AG09319 (cell line): ENCODE measurements at regions not wholly inside any gene's neighbourhood (a gene's known extent, or its start where the extent isn't known, plus 50 kb on each side); places are given as distances from the start of the nearest gene placed in this dataset.

ENCODE experiments used
- DNase-seq: peaks from one replicate; pipeline ENCODE4 v3.0.0-alpha.2; 2010; ENCODE audit warnings: low read depth; ENCODE audit errors: extremely low read depth
- CTCF ChIP-seq: IDR thresholded peaks from 2 replicates; pipeline ENCODE4 v1.5.1; 2011; ENCODE audit warnings: low read depth, mild to moderate bottlenecking, inconsistent platforms, low read length, moderate library complexity

- DNase-seq: no peak
- TF ChIP-seq CTCF: no peak
Observed at GRCh38 chrX:118167361-118167760, 50.8 kb upstream of the KLHL13 start.

GRCh38 chrX:118171356-118171755 lies 54.7 kb upstream of the KLHL13 start:
- no peak for TF ChIP-seq CTCF
- DNase-seq: no peak

- DNase-seq: no peak
- TF ChIP-seq CTCF: no peak
Observed at GRCh38 chrX:118174516-118175098, 58.0 kb upstream of the KLHL13 start.

DNA sequence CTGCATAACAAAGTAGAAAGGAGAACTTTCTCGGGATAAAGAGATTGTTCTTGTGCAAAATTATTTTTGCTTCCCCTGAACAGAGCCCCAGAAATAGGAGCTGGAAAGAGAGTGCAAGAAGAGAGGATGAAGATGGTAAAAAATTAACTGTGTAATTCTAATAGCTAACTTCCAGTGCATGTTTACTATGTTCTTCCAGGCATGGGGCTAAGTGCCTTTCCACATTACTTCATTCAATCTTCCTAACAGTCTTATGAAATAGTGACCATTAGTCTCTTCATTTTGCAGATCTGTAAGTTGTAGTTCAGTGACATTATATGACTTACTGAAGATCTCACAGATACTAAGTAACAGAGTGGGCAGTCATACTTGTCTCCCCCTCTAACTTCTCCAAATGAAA lies 61.1 kb upstream of the KLHL13 start:
- no peak for DNase-seq

GRCh38 chrX:118178450-118178849 lies 61.8 kb upstream of the KLHL13 start:
- DNase-seq: no peak
- TF ChIP-seq CTCF: no peak

More for the DNA sequence above, 61.1 kb upstream of the KLHL13 start:
- no peak for TF ChIP-seq CTCF

- no peak for TF ChIP-seq CTCF
Observed at GRCh38 chrX:118179161-118179560, 62.6 kb upstream of the KLHL13 start.

DNA sequence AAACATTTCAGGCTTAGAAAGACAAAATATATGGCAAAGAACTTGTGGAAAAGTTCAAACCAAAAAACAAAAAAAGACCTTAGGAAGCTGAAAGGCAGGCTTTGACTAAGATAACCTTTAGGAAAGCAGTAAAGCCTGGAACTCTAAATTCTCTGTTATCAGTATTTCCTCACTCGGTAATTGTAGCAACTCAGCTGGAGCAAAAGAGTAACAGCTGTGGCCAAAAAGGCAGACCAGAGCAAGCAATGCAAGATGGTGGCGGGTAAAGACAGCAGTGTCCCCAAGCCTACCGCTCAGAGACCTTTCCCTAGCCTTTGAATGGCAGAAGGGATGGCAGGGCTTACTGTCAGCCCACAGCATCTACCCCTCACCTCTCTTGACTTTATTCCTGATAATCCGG lies 63.1 kb upstream of the KLHL13 start:
- no peak for DNase-seq
- TF ChIP-seq CTCF: no peak

More at GRCh38 chrX:118179161-118179560, 62.6 kb upstream of the KLHL13 start:
- no peak for DNase-seq
